ENCODE measurements at regions not wholly inside any gene's neighbourhood (a gene's known extent, or its start where the extent isn't known, plus 50 kb on each side); places are given as distances from the start of the nearest gene placed in this dataset.

DNA sequence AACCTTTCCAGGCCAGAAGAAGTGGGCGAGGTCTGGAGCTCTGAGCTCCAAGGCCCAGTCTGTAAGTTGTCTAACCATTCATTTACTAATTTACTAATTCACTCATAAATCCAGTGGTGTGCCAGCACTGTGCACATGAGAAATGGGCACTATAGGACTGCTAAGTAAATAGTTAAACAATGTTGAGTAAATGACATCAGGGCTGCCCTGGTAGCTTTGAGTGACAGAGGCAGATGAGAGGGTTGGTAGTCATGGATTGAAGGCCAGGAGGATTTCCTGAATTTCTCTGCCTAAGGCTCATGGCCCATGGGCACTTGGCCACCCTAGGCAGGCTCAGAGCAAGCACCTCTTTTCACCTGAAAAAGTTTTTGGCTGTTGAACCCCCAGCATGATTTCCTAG is 216.9 kb upstream of the RXFP2 start:
- DNase-seq (ENCODE audit: low spot score): no peak
- Histone ChIP-seq H3K36me3 (ENCODE audit: control insufficient read depth in 4 of 4, insufficient read depth in 3 of 4, low read depth in 1 of 4, low read length in 3 of 4) (no peaks in the 10 kb centered on the region), H3K9me3 (ENCODE audit: control insufficient read depth in 4 of 4, low read length in 3 of 4) (no peaks in the 10 kb centered on the region), H3K27ac (ENCODE audit: low read depth in 1 of 2, low read length in 2 of 2) (no peak overlapping the region), H3K9ac (ENCODE audit: low read depth in 1 of 2, low read length in 2 of 2) (no peak overlapping the region), H3K4me3 (ENCODE audit: low read depth in 1 of 3, low read length in 3 of 3) (no peak overlapping the region), H3K4me1 (ENCODE audit: control insufficient read depth in 4 of 4, insufficient read depth in 4 of 4, low read length in 3 of 4) (no peaks in the 10 kb centered on the region), H3K27me3 (ENCODE audit: control insufficient read depth in 4 of 4, insufficient read depth in 4 of 4, low read length in 3 of 4) (no peaks in the 10 kb centered on the region)
- TF ChIP-seq RAD21 (IDR thresholded peaks at IDR 0.05) (no peak), GABPA (IDR thresholded peaks at IDR 0.05 in 1 of 2, conservative IDR thresholded peaks at IDR 0.05 in 1 of 2) (no peak), ZBTB33 (IDR thresholded peaks at IDR 0.05) (no peak), SP1 (IDR thresholded peaks at IDR 0.05) (no peak), NR2F2 (IDR thresholded peaks at IDR 0.05) (no peak), ATF3 (IDR thresholded peaks at IDR 0.05) (no peak), JUND (IDR thresholded peaks at IDR 0.05) (no peak), REST (IDR thresholded peaks at IDR 0.05) (no peak), HNF4G (IDR thresholded peaks at IDR 0.05) (no peak), FOXA1 (IDR thresholded peaks at IDR 0.05) (no peak), TAF1 (conservative IDR thresholded peaks at IDR 0.05) (no peak), EGR1 (IDR thresholded peaks at IDR 0.05; ENCODE audit: low read depth in 2 of 2) (no peak), YY1 (IDR thresholded peaks at IDR 0.05) (no peak), RXRA (IDR thresholded peaks at IDR 0.05) (no peak), FOXA2 (IDR thresholded peaks at IDR 0.05) (no peak), HNF4A (conservative IDR thresholded peaks at IDR 0.05) (no peak)
- TF ChIP-seq, protein P1, sequence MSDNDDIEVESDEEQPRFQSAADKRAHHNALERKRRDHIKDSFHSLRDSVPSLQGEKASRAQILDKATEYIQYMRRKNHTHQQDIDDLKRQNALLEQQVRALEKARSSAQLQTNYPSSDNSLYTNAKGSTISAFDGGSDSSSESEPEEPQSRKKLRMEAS (IDR thresholded peaks at IDR 0.05): no peak
- TF ChIP-seq, protein P2, sequence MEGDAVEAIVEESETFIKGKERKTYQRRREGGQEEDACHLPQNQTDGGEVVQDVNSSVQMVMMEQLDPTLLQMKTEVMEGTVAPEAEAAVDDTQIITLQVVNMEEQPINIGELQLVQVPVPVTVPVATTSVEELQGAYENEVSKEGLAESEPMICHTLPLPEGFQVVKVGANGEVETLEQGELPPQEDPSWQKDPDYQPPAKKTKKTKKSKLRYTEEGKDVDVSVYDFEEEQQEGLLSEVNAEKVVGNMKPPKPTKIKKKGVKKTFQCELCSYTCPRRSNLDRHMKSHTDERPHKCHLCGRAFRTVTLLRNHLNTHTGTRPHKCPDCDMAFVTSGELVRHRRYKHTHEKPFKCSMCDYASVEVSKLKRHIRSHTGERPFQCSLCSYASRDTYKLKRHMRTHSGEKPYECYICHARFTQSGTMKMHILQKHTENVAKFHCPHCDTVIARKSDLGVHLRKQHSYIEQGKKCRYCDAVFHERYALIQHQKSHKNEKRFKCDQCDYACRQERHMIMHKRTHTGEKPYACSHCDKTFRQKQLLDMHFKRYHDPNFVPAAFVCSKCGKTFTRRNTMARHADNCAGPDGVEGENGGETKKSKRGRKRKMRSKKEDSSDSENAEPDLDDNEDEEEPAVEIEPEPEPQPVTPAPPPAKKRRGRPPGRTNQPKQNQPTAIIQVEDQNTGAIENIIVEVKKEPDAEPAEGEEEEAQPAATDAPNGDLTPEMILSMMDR (IDR thresholded peaks at IDR 0.05; ENCODE audit: low read depth, low read length, missing input control): no peak
- 78% methylated on average over 1 of the region's 1 CpG for WGBS
